ENCODE measurements at regions not wholly inside any gene's neighbourhood (a gene's known extent, or its start where the extent isn't known, plus 50 kb on each side); places are given as distances from the start of the nearest gene placed in this dataset.

GRCh38 chrX:143455046-143455445 lies 62.2 kb downstream of the SPANXN3 start:
- Histone ChIP-seq H3K27ac (ENCODE audit: extremely low read depth, low read depth, low read length) (no peak overlapping the region), H3K27me3 (ENCODE audit: control insufficient read depth in 2 of 2, insufficient read depth in 2 of 2, low read length in 2 of 2) (no peaks in the 10 kb centered on the region), H3K4me1 (replicated peaks in 1 of 2; ENCODE audit: control insufficient read depth in 2 of 2, insufficient read depth in 2 of 2, low read length in 2 of 2) (no peaks in the 10 kb centered on the region), H3K79me2 (ENCODE audit: control insufficient read depth, insufficient read depth, low read length) (no peaks in the 10 kb centered on the region), H3K36me3 (ENCODE audit: control insufficient read depth, insufficient read depth, low read length) (no peaks in the 10 kb centered on the region), H3K9ac (ENCODE audit: insufficient read depth in 1 of 2, low read depth in 2 of 2, low read length in 2 of 2) (no peak overlapping the region), H3K9me3 (replicated peaks; ENCODE audit: control insufficient read depth, insufficient read depth, low read depth, low read length) (no peaks in the 10 kb centered on the region), H4K20me1 (replicated peaks; ENCODE audit: control insufficient read depth, insufficient read depth, low read length) (no peaks in the 10 kb centered on the region), H3K4me2 (ENCODE audit: insufficient read depth, low read length) (no peak overlapping the region), H3K4me3 (no peak overlapping the region), H3K9me1 (ENCODE audit: control insufficient read depth, insufficient read depth, low read length) (no peaks in the 10 kb centered on the region), H2AFZ (ENCODE audit: low read depth, low read length) (no peak overlapping the region)
- POLR2A ChIA-PET, result no interaction called here
- intact Hi-C loops (cut with micrococcal nuclease) (no loop called here), in situ Hi-C loops (cut with MboI) (no loop called here)
- TF ChIP-seq SMARCA4 (IDR thresholded peaks at IDR 0.05) (no peak), IRF9 (tag; IDR thresholded peaks at IDR 0.05) (no peak), BACH1 (tag; IDR thresholded peaks at IDR 0.05) (no peak), SMARCE1 (IDR thresholded peaks at IDR 0.05) (no peak), AFF1 (IDR thresholded peaks at IDR 0.05; ENCODE audit: low read depth in 1 of 2, partially characterized antibody in 2 of 2) (no peak), ZNF175 (CRISPR knock-in tag; IDR thresholded peaks at IDR 0.05; ENCODE audit: low read depth) (no peak), FOXA1 (IDR thresholded peaks at IDR 0.05; ENCODE audit: borderline replicate concordance) (no peak), PHF20 (IDR thresholded peaks at IDR 0.05; ENCODE audit: partially characterized antibody) (no peak), ELK1 (CRISPR knock-in tag; IDR thresholded peaks at IDR 0.05) (no peak), POLR2AphosphoS5 (IDR thresholded peaks at IDR 0.05; ENCODE audit: control insufficient read depth, insufficient read depth, low read depth, low read length) (no peak), NFIC (IDR thresholded peaks at IDR 0.05) (no peak), HDAC1 (IDR thresholded peaks at IDR 0.05) (no peak), ZNF408 (CRISPR knock-in tag; IDR thresholded peaks at IDR 0.05; ENCODE audit: low read depth) (no peak), BCLAF1 (IDR thresholded peaks at IDR 0.05; ENCODE audit: borderline replicate concordance in 1 of 2, control insufficient read depth in 1 of 2, low read depth in 2 of 2, low read length in 1 of 2) (no peak), ZNF174 (CRISPR knock-in tag; IDR thresholded peaks at IDR 0.05) (no peak)
- ATAC-seq (no peak), DNase-seq (ENCODE audit: extremely low read depth in 1 of 4, low spot score in 3 of 4) (no peak), FAIRE-seq (no peak)
- CTCF ChIA-PET (ENCODE audit: low intra/inter-chr PET ratio), result no interaction called here
- 0% methylated on average over 2 of the region's 2 CpGs for WGBS (ENCODE audit: insufficient coverage, low coverage, missing lambda C conversion rate)
- BruUV-seq (replicated peaks), result no TSS peak
